Small intestine (tissue), 7 donors: ENCODE measurements at regions not wholly inside any gene's neighbourhood (a gene's known extent, or its start where the extent isn't known, plus 50 kb on each side); places are given as distances from the start of the nearest gene placed in this dataset.
"Not testable (repeated sequence)": the region's sequence is repeated elsewhere in the genome, so short reads cannot be mapped to it uniquely, and the experiment has no call there.

Experiments
- DNase-seq, 2 donors: peaks; one replicate each; pipeline versions ENCODE4 v3.0.0 to v3.0.0-alpha.2; 2013
- FAIRE-seq: peaks from 2 replicates; lab custom pipeline; 2012; peaks lifted over from hg19 to GRCh38; lab: Jason Lieb, UNC
- H3K27ac ChIP-seq, 3 donors: one replicate each; pipeline ENCODE4 v1.5.1; 2013; ENCODE audit warnings: low read length in 2 of 3, mild to moderate bottlenecking in 2 of 3, control low read depth in 1 of 3, inconsistent platforms in 1 of 3, low read depth in 1 of 3, moderate library complexity in 1 of 3
- H3K27me3 ChIP-seq, 3 donors: one replicate each; pipeline ENCODE4 v1.6.1; 2013; ENCODE audit warnings: low read length in 3 of 3, inconsistent platforms in 1 of 3; ENCODE audit not compliant: control insufficient read depth in 3 of 3, insufficient read depth in 3 of 3
- H3K36me3 ChIP-seq, 3 donors: one replicate each; pipeline ENCODE4 v1.6.1; 2013; ENCODE audit warnings: low read length in 3 of 3, inconsistent platforms in 1 of 3, low read depth in 1 of 3, mild to moderate bottlenecking in 1 of 3, moderate library complexity in 1 of 3; ENCODE audit not compliant: control insufficient read depth in 3 of 3, insufficient read depth in 2 of 3
- H3K4me1 ChIP-seq, 3 donors: one replicate each; pipeline ENCODE4 v1.6.1; 2013; ENCODE audit warnings: low read length in 2 of 3, inconsistent platforms in 1 of 3, low read depth in 1 of 3, mild to moderate bottlenecking in 1 of 3, moderate library complexity in 1 of 3; ENCODE audit not compliant: control insufficient read depth in 3 of 3, insufficient read depth in 2 of 3
- H3K4me3 ChIP-seq, 3 donors: one replicate each; pipeline ENCODE4 v1.5.1; 2013; ENCODE audit warnings: low read length in 3 of 3, control low read depth in 1 of 3, inconsistent platforms in 1 of 3, low read depth in 1 of 3, mild to moderate bottlenecking in 1 of 3, moderate library complexity in 1 of 3
- H3K9me3 ChIP-seq, 2 donors: one replicate each; pipeline ENCODE4 v1.6.1; 2013; ENCODE audit warnings: low read depth in 1 of 2, low read length in 1 of 2; ENCODE audit not compliant: control insufficient read depth in 2 of 2, insufficient read depth in 1 of 2
- WGBS, 3 donors: extraction: QIAGEN DNeasy Blood & Tissue Kit; methylation state at CpG; one replicate each; pipeline ENCODE4 v1.1.7; 2013; 5-methylcytosine and 5-hydroxymethylcytosine counted together
- donor health status: healthy with polysubstance abuse.
- donor health status: control.
- donor health status: control.
- donor health status: Bipolar disorder and iron deficiency.
- donor health status: healthy.

DNA sequence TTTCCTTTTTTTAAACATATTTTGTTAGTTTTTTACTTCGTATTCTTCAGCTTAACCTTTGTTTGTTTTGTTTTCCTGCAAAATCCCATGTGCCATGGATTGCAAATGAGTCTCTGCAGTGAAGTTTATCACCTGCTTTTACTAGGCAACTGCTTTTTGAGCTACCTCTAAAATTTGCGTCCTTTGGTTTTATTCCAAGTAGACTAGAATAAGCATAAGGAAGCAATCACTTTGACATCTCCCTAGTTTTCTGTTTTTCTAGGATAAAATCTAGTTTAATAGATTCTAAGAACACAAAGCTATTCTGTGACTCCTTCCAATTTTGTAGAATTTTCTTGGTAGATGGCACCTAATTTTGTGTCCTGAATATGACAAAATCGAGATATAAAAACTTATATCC lies 1059.2 kb downstream of the OTOL1 start:
- H3K4me1 ChIP-seq = no peaks in the 10 kb centered on the region
- no peak overlapping the region for H3K4me3 ChIP-seq
- DNase-seq (no peak), FAIRE-seq (no peak)
- WGBS, 3 donors = 60 to 64% (median 62%) methylated on average over 3 of the region's 3 CpGs
- no peak overlapping the region for H3K27ac ChIP-seq
- no peaks in the 10 kb centered on the region for H3K27me3 ChIP-seq
- no peaks in the 10 kb centered on the region for H3K36me3 ChIP-seq
- no peaks in the 10 kb centered on the region for H3K9me3 ChIP-seq

DNA sequence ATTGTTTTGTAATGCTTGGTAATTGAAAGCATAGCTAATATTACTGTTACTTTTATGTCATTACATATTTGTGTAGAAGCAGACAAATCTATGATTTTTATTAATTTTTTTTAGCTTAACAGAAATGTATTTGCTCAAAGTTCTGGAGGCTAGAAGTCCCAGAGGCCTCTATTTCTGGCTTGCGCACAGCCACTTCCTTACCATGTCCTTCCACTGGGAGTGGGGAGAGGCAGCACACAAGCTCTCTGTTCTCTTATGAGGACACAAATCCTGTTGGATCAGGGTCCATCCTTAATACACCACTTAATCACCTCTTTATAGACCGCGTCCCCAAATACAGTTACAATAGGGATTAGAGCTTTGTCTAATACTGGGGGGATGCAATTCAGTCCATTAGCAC lies 1061.4 kb downstream of the OTOL1 start:
- no peaks in the 10 kb centered on the region for H3K27me3 ChIP-seq
- H3K4me1 ChIP-seq = no peaks in the 10 kb centered on the region
- H3K9me3 ChIP-seq = no peaks in the 10 kb centered on the region
- no peaks in the 10 kb centered on the region for H3K36me3 ChIP-seq
- no peak overlapping the region for H3K27ac ChIP-seq
- FAIRE-seq = no peak
- H3K4me3 ChIP-seq = no peak overlapping the region
- no peak for DNase-seq
- 60 to 77% (median 76%) methylated on average over 3 of the region's 3 CpGs for WGBS, 3 donors

DNA sequence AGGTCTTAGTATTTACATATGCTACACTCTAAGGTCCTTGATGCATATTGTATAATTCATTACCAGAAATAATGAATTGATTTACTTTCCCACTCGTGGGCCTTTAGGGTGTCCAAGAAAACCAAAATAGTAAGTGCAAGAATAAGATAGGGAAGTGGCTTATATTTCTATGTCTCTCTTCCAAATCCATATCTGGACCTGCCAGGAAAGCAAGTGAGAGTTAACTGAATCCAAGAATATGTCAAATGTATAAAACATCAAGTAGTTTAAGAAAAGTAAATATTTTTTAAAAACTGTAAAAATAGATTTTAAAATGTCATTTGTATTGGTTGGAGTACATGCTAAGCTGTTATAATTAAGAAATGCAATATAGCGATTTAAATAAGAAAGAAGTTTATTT lies 1072.1 kb downstream of the OTOL1 start:
- Histone ChIP-seq H3K4me1 (no peaks in the 10 kb centered on the region), H3K27me3 (no peaks in the 10 kb centered on the region), H3K4me3 (no peak overlapping the region), H3K36me3 (no peaks in the 10 kb centered on the region), H3K27ac (no peak overlapping the region), H3K9me3 (no peaks in the 10 kb centered on the region)
- FAIRE-seq (no peak), DNase-seq (no peak)
- 57 to 72% (median 68%) methylated on average over 2 of the region's 2 CpGs for WGBS, 3 donors

DNA sequence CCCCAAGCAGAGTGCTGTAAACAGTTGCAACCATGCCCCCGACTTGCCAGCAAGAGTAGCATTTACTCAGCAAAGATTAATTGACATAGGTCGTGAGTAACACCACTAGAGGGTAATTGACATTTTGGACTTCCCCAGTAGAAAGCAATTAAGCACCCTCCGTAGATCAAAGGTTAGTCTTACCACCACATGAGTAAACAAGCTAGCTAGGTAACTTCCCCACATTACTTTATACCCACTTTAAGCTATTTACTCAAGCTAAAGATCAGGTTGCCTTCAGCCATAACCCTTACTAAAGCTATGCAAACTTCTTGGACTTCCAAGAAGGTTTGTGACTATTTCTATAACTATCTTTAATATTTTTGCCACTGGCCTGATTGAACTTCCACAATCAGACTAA lies 1072.7 kb downstream of the OTOL1 start:
- no peak overlapping the region for H3K4me3 ChIP-seq
- DNase-seq (peak; percentile 61 to 70), FAIRE-seq (no peak)
- WGBS, 3 donors = 6 to 36% (median 12%) methylated on average over 3 of the region's 3 CpGs
- H3K27me3 ChIP-seq = no peaks in the 10 kb centered on the region
- no peaks in the 10 kb centered on the region for H3K9me3 ChIP-seq
- no peaks in the 10 kb centered on the region for H3K4me1 ChIP-seq
- H3K36me3 ChIP-seq = no peaks in the 10 kb centered on the region
- no peak overlapping the region for H3K27ac ChIP-seq

DNA sequence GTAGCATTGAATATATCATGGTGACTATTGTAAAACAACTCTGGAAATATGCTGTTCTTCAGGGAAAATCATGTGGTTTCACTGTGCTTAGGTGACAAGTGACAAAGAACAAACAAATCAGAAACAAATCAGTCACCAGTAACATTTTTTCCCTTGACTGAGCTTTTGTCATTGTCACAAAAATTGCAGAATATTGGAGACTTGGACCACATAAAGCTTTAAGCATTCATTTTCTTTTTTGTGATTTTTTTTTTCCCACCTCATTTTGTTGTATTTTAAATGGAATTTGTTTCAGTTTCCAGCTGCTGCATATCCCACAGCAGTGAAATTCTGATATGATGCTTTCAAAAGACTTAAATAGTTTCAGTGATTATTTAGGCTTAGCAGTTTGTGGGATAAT lies 1088.4 kb downstream of the OTOL1 start:
- H3K27me3 ChIP-seq = no peaks in the 10 kb centered on the region
- no peaks in the 10 kb centered on the region for H3K9me3 ChIP-seq
- H3K36me3 ChIP-seq = no peaks in the 10 kb centered on the region
- H3K4me3 ChIP-seq = no peak overlapping the region
- no peak for DNase-seq
- FAIRE-seq = no peak
- no peaks in the 10 kb centered on the region for H3K4me1 ChIP-seq
- H3K27ac ChIP-seq = no peak overlapping the region

DNA sequence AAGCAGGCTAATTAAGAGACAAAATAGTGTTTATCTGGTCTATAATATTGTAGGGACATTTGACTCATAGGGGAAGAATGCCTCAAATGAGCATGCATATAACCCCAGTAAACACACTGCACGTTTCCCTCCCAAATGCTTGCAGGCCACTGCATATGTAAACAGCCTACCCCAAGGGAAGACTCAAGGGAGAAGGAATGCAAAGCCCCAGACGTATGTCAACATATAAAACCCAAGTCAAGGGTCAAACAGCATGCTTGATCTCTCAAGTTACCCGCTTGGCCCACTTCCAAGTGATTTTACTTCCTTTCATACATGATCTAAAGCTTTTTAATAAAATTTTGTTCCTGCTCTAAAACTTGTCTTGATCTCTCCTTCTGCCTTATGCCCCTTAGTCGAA lies 1090.0 kb downstream of the OTOL1 start:
- Histone ChIP-seq H3K27ac (no peak overlapping the region), H3K4me1 (no peaks in the 10 kb centered on the region), H3K4me3 (no peak overlapping the region), H3K27me3 (no peaks in the 10 kb centered on the region), H3K9me3 (no peaks in the 10 kb centered on the region), H3K36me3 (no peaks in the 10 kb centered on the region)
- WGBS, 3 donors = 47 to 58% (median 49%) methylated on average over 4 of the region's 4 CpGs
- no peak for DNase-seq
- FAIRE-seq = no peak

DNA sequence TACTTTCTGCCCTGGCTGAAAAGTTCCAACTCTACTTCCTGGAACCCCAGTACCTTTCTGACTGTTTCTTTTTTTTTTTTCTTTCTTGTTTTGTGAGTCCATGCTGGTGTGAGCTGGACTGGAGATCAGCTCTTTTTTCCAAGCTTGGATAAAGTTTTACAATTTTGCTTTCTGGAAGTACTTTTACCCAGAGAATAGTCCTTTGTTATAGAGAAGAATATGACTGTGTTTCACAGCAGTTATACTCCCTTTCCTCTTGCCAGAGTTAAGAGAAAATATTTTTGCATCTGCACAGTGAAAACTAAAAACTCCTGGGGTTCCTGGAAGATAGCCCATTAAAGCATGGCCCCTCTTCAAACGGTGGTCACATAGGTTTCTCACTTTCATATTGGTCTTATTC lies 1100.6 kb downstream of the OTOL1 start:
- DNase-seq (no peak), FAIRE-seq (no peak)
- no peak overlapping the region for H3K4me3 ChIP-seq
- no peaks in the 10 kb centered on the region for H3K36me3 ChIP-seq
- WGBS, 3 donors = 35 to 43% (median 39%) methylated on average over 1 of the region's 1 CpG
- no peaks in the 10 kb centered on the region for H3K4me1 ChIP-seq
- no peaks in the 10 kb centered on the region for H3K27me3 ChIP-seq
- H3K9me3 ChIP-seq = peaks cover 0 to 4% of the 10 kb centered on the region in 2 donors
- H3K27ac ChIP-seq = no peak overlapping the region

DNA sequence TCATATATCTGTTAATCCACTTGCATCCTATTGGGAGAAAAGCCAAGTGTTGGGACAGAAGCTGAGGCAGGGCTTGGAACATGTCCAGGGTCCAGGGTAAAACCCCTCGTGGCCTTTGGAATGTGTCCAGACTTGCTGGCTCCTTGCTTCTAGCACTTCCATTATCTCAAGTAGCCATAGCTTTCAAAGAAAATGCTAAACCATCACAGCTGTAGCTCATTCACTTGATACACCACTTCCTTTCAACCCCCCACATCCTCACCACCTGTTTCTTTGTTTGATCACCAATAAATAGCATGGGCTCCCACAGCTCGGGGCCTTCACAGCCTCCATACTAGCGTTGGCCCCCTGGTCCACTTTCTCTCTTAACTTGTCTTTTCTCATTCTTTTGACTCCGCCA lies 1101.9 kb downstream of the OTOL1 start:
- FAIRE-seq, H3K27ac ChIP-seq, H3K4me1 ChIP-seq, H3K36me3 ChIP-seq, H3K4me3 ChIP-seq, DNase-seq, H3K9me3 ChIP-seq, H3K27me3 ChIP-seq: not testable (repeated sequence)
- WGBS, 3 donors = 35 to 48% (median 42%) methylated on average over 4 of the region's 4 CpGs

DNA sequence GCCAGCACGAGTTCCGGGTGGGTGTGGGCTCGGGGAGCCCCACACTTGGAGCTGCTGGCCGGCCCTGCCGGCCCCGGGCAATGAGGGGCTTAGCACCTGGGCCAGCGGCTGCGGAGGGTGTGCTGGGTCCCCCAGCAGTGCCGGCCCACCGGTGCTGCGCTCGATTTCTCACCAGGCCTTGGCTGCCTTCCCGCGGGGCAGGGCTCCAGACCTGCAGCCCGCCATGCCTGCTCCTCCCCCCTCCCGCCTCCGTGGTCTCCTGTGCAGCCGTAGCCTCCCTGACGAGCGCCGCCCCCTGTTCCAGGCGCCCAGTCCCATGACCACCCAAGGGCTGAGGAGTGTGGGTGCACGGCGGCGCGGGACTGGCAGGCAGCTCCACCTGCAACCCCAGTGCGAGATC lies 1103.1 kb downstream of the OTOL1 start:
- DNase-seq, H3K9me3 ChIP-seq, H3K27me3 ChIP-seq, FAIRE-seq, H3K4me1 ChIP-seq, H3K36me3 ChIP-seq, H3K4me3 ChIP-seq, H3K27ac ChIP-seq: not testable (repeated sequence)
- 93 to 94% (median 93%) methylated on average over 12 to 27 of the region's 27 CpGs for WGBS, 3 donors
